CD4-positive, alpha-beta T cell treated with Interleukin-15 for 4 hours (primary cell): ENCODE measurements at regions not wholly inside any gene's neighbourhood (a gene's known extent, or its start where the extent isn't known, plus 50 kb on each side); places are given as distances from the start of the nearest gene placed in this dataset.

Experiments used
- DNase-seq: peaks from one replicate; pipeline ENCODE4 v3.0.0-alpha.2; 2020; ENCODE audit warnings: low spot score

DNA sequence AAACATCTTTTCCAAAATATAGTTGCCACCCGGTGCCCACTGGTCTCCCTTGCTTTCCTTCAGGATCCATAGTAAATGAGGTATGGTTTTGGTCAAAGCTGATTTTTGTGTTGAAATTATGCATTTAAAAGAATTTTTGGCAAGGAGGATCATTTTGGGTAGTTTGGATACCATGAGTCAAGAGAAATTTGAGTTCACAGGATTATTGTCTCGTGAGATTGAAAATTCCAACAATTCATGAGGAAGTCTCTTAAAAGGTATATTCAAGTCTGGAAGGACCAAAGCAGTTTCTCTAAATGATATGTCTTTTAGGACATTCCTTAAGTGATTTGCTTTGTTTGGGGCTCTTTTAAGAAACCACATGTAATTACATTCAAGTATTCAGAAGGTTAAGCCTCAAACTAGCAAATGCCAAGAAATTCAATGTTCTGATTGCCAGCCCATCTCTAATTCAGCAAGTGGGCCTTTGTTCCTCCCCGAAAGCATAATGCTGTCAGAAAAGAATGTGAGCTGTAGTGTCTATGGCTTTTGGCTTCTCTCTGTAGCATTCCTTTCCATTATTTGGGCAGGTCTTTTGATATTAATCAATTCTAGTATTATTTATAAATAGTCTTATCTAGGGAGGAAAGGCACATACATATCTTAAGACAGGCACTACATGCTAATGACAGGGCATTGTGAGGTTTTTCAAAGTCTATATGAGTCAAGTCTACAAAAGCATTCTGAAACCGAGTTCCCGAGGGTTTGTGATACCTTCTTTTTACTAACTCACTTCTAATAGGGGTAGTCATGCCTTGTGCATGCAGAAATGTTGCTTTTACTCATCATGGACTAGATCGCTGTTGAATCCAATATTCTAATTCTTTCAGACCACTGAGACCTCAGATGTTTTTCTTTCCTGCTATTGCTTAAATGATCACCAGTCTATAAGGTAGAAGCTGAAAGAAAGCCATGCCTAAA lies 453.9 kb downstream of the ENC1 start:
- no peak for DNase-seq

GRCh38 chr5:74185599-74185998 lies 454.9 kb downstream of the ENC1 start:
- no peak for DNase-seq

DNA sequence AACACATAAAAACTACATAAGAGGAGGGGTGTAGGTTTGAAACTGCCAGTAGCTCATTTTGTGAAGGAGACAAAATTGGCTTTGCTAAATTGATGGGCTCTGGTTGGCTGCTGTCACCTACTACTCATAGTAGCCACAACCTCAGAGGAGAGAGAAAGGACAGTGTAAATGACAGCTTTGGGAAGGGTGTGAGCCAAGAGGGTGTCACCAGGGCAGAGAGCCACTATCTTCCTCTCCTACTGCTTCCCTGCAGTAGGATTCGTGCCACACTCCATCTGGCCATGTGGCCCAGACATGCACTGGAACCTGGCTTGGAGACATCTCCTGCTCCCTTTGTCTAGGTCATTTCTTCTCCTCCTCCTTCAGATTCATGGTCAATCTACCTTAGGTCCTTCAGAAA lies 455.9 kb downstream of the ENC1 start:
- DNase-seq, result no peak

- DNase-seq, result no peak
These were observed 457.5 kb downstream of the ENC1 start for GRCh38 chr5:74183041-74183440.

DNA sequence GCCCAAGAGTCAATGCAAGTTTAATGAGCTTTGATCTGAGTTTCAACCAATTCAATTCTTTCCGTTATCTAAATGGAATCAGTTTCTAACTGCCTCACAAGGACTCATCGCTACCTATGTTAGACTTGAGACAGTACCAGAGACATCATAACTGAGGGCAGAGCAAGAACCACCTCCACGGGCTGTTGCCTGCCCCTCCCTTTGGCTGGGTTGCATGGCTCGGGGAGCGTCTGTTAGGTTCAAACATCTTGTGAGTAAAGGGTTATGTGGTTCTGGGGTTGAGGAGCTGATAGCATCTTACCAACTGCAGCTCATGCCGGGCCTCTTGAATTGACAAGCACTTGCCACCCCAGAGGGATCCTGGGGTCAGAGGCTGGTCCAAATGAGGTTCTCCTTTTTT lies 457.9 kb downstream of the ENC1 start:
- no peak for DNase-seq

- no peak for DNase-seq
These were observed 460.8 kb downstream of the ENC1 start for GRCh38 chr5:74179701-74180100.

- DNase-seq, result no peak
These were observed 461.3 kb downstream of the ENC1 start for GRCh38 chr5:74179179-74179578.

GRCh38 chr5:74177961-74178360 lies 462.6 kb downstream of the ENC1 start:
- DNase-seq, result no peak

DNA sequence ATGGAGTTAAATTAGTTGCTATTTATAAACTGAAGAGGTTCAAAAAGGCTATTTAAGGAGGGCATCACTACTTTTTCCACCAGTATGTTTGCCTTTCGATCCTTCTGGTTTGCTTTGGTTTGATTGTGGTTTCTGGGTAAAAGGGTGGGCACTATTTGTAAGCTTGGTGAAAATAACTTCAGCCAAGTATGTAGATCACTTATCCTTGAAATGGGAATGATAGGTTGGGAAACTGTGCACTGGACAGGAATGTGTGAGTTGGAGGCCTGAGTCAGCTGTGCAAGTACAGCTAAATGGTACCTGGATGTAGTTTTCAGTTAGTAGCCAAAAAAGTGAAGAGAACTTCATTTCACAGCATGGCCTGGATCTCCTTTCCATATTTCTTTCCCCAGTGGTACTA lies 466.2 kb downstream of the ENC1 start:
- DNase-seq, result no peak

- DNase-seq, result no peak
These were observed 466.9 kb downstream of the ENC1 start for GRCh38 chr5:74173665-74174064.

DNA sequence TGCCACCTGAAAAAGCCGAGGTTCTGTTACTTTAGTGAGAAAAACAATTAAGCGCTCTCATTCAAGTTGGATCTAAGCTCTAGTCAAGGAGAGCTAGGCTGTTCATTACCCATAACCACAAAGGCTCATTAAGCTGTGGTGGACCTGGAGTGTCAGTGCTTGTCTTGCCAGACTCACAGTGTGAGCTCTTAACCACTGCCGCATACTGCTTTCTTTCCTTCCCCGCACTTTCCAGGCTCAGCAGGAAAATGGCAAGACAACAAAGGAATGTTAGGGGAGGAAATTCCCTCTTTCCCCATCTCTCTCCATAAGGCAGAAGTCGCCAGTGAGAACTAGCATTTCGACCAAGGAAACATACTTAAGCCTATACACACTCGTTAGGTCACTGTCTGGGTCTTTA lies 467.3 kb downstream of the ENC1 start:
- DNase-seq, result no peak

DNA sequence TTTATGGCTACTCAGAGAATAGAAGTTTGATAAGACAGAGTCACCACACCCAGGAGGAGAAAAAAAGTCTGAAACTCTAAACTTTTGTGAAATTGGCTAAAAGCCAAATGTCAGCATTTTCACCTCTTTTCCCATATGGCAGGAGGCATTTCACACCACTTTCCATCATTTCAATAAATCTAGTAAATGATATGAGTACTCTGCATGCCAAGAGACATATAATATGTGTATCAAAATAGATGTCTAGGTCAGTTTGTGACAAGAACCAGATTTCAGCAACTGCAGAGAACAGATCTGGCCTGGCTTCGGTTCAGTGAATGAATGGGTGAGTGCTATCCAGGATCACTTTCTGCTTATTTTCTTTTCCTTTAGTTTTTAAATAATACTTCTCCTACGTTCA lies 470.8 kb downstream of the ENC1 start:
- DNase-seq, result no peak

GRCh38 chr5:74167930-74168315 lies 472.6 kb downstream of the ENC1 start:
- no peak for DNase-seq

GRCh38 chr5:74167206-74167929 lies 473.2 kb downstream of the ENC1 start:
- no peak for DNase-seq

DNA sequence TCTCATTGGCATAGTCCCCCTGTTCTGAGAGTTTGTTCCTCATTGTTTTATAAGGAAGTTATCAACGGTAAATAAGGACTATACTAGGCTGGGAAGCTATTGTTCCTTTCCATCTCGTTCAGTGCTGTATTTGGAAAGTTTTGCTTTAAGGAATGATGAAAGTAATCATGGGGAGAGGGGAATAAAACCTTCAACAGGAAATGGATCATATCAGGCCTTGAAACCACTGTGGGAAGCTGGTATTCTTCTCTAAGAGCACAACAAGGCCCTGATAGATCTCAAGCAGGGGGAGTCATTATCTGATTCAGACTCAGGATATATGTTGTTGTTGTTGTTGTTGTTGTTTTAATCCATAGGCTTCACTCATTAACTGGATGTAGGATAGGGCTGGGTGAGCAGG lies 474.5 kb downstream of the ENC1 start:
- no peak for DNase-seq

DNA sequence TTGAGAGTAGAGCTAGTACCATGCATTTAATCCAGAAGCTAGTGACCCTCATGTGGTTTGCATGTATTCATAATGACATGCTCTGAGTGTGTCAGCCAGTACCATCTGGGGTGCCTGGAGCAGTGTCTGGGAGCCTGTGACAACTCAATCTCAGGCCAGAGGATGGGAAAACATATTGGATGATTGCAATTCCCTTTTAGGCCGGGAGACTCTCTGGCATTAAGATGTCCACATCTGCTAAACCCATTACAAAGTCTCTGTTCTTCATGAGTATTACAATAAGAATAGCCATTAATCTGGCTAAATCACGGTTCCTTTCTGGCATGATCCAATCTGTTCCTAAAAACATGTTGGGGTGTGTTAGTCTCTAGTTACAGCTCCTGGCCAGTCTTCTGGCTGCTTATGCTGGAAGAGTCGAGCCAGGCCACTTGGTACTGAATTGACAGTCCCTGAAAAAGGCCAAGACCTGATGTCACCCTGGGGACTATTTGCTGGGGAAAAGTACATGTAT lies 475.7 kb downstream of the ENC1 start:
- no peak for DNase-seq

- no peak for DNase-seq
These were observed 478.0 kb downstream of the ENC1 start for GRCh38 chr5:74162524-74162923.

DNA sequence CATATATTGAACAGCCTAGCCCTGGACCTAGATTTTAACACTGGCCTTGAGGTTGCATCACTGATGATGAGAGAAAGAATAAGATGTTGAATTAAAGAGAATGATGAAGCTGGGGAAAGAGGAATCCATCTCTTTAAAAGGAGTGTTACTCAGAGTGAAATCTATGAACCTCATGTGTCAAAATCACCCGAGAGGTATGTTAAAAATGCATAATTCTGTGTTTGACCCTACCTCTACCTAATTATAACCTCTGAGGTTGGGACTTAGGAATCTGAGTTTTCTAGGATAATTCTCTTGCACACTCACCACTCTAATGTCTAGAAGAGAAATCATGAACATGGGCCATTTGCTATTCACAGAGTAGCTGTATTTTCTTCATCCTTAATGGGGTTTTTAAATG lies 479.4 kb downstream of the ENC1 start:
- DNase-seq, result no peak

DNA sequence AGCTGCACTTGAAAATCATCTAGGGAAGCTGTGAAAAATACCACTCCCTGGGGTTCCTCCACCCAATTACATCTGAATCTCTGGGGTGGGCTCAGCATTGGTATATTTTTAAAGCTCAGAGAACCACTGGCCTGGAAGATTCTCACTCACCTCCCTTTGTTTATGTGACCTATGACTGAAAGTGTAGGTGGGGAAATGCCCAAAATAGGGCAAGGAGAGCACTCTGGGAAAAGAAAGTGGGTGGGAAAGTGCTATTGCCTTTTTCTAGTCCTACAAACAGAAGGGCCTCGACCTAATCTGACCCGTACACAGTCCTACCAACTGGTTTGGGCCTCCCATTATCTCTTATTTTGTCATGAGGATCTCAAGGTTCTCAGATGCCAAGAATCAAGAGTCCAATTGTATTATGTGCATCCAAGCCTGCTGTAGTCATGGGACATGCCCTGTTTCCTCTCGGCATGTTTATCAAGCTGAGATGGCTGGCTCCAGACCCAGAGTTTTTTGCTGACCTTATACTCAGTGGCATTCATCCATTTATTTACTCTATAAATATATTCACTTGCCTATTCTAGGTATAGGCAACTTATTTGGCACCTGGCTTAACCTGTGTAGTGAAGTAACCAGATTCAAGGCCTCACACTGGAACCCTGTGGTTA lies 483.7 kb downstream of the ENC1 start:
- DNase-seq, result no peak

DNA sequence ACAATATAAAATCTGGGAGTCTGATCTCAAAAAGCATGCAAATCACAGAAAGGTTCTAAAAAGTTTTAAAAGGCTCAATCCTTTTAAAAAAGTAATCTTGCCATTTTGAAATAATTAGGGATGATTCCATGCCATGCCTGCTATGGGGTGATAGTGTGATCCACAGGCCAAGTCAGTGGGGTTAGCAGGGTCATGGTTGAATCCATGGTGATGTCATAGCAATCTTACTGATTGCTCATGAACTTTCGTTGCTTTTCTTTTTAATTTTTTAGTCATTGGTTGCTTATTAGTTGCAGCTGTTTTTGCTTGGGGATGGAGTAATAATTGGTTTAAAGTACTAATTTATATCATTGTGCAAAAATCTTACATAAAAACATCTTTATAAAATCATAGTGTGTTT lies 485.0 kb downstream of the ENC1 start:
- no peak for DNase-seq

DNA sequence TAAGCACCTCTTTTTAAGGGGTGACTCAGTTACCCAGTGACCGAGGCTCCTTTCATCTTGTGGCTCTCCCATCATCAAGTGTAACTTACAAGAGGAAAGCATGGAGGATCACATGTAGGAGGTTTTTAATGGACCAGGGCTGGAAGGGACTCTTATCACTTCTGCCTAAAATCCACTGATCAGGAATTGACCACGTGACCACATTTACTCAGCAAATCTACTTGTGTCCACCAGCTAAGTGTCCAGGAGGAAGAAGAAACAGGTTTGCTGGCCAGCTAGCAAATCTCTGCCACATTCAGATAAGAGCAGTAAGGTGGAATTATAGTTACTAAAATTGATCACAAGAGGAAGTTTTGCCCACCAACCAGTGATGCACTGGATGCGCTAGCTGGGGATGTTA lies 486.0 kb downstream of the ENC1 start:
- DNase-seq, result no peak

- no peak for DNase-seq
These were observed 487.2 kb downstream of the ENC1 start for GRCh38 chr5:74153255-74153790.
